HL-60 (cell line): ENCODE measurements at regions not wholly inside any gene's neighbourhood (a gene's known extent, or its start where the extent isn't known, plus 50 kb on each side); places are given as distances from the start of the nearest gene placed in this dataset.

Source experiments
- DNase-seq, 2 experiments: peaks; one replicate each; pipeline ENCODE4 v3.0.0-alpha.2; 2010 to 2020; ENCODE audit warnings: low read depth in 1 of 2, low spot score in 1 of 2
- H3K27ac ChIP-seq: fragments of 250-450 bp; sonication (Bioruptor Pico); replicated peaks from 2 replicates; pipeline ENCODE4 v1.5.1; 2020; ENCODE audit warnings: mild to moderate bottlenecking, moderate library complexity
- H3K27me3 ChIP-seq: fragments of 250-450 bp; sonication (Bioruptor Pico); 2 replicates; pipeline ENCODE4 v1.5.1; 2021; ENCODE audit warnings: mild to moderate bottlenecking, moderate library complexity; ENCODE audit not compliant: insufficient read depth, poor library complexity, severe bottlenecking
- H3K4me3 ChIP-seq: replicated peaks from 2 replicates; pipeline ENCODE4 v1.5.1; 2011; ENCODE audit warnings: mild to moderate bottlenecking, control low read depth, low read length; ENCODE audit not compliant: insufficient read depth
- GABPA ChIP-seq: IDR thresholded peaks from 2 replicates; pipeline ENCODE4 v1.6.1; 2012; ENCODE audit warnings: low read depth
- POLR2AphosphoS5 ChIP-seq: IDR thresholded peaks from 2 replicates; pipeline ENCODE4 v1.6.1; 2012; ENCODE audit warnings: low read depth
- SPI1 ChIP-seq: IDR thresholded peaks from 2 replicates; pipeline ENCODE4 v1.6.1; 2012; ENCODE audit warnings: low read depth, mild to moderate bottlenecking, borderline replicate concordance
- TF ChIP-seq, protein P1 (sequence below): IDR thresholded peaks from 2 replicates; pipeline ENCODE4 v1.6.1; 2012; ENCODE audit warnings: low read depth; ENCODE audit not compliant: insufficient replicate concordance
- TF ChIP-seq, protein P2 (sequence below): IDR thresholded peaks from one replicate; pipeline ENCODE4 v1.5.1; 2011; ENCODE audit warnings: low read length, control low read depth, inconsistent platforms; ENCODE audit not compliant: insufficient read depth

- no peak for DNase-seq
- Histone ChIP-seq H3K27me3 (no peaks in the 10 kb centered on the region), H3K27ac (no peak overlapping the region), H3K4me3 (no peak overlapping the region)
- TF ChIP-seq POLR2AphosphoS5, result no peak
- TF ChIP-seq SPI1, result no peak
- TF ChIP-seq, protein P1, sequence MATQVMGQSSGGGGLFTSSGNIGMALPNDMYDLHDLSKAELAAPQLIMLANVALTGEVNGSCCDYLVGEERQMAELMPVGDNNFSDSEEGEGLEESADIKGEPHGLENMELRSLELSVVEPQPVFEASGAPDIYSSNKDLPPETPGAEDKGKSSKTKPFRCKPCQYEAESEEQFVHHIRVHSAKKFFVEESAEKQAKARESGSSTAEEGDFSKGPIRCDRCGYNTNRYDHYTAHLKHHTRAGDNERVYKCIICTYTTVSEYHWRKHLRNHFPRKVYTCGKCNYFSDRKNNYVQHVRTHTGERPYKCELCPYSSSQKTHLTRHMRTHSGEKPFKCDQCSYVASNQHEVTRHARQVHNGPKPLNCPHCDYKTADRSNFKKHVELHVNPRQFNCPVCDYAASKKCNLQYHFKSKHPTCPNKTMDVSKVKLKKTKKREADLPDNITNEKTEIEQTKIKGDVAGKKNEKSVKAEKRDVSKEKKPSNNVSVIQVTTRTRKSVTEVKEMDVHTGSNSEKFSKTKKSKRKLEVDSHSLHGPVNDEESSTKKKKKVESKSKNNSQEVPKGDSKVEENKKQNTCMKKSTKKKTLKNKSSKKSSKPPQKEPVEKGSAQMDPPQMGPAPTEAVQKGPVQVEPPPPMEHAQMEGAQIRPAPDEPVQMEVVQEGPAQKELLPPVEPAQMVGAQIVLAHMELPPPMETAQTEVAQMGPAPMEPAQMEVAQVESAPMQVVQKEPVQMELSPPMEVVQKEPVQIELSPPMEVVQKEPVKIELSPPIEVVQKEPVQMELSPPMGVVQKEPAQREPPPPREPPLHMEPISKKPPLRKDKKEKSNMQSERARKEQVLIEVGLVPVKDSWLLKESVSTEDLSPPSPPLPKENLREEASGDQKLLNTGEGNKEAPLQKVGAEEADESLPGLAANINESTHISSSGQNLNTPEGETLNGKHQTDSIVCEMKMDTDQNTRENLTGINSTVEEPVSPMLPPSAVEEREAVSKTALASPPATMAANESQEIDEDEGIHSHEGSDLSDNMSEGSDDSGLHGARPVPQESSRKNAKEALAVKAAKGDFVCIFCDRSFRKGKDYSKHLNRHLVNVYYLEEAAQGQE, result no peak
- no peak for TF ChIP-seq GABPA
- TF ChIP-seq, protein P2, sequence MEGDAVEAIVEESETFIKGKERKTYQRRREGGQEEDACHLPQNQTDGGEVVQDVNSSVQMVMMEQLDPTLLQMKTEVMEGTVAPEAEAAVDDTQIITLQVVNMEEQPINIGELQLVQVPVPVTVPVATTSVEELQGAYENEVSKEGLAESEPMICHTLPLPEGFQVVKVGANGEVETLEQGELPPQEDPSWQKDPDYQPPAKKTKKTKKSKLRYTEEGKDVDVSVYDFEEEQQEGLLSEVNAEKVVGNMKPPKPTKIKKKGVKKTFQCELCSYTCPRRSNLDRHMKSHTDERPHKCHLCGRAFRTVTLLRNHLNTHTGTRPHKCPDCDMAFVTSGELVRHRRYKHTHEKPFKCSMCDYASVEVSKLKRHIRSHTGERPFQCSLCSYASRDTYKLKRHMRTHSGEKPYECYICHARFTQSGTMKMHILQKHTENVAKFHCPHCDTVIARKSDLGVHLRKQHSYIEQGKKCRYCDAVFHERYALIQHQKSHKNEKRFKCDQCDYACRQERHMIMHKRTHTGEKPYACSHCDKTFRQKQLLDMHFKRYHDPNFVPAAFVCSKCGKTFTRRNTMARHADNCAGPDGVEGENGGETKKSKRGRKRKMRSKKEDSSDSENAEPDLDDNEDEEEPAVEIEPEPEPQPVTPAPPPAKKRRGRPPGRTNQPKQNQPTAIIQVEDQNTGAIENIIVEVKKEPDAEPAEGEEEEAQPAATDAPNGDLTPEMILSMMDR, result no peak
These were observed 311.0 kb upstream of the RGS17 start for GRCh38 chr6:153442096-153442495.

DNA sequence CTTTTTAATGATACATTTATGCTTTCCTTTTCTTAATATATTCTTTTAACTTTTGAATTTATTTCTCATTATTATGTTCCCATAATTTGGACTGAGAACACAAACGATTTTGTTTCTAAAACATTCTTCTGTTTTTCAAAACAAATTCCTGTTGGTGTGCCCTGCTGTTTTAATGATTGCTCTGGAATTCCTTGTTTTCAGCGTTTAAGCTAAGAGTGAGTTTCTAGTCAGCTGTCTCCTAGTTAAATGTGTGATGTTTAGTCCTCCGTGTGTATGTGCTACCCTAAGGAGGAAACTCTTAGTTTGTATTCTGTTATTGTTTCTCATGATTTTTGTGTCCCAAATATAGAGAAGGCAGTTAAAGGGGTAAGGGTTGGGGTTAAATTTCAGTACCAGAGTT lies 306.1 kb upstream of the RGS17 start:
- DNase-seq, result no peak
- TF ChIP-seq, protein P2, result no peak
- TF ChIP-seq, protein P1, result no peak
- TF ChIP-seq GABPA (no peak), POLR2AphosphoS5 (no peak), SPI1 (no peak)
- no peak overlapping the region for H3K27ac ChIP-seq
- H3K4me3 ChIP-seq, result no peak overlapping the region
- no peaks in the 10 kb centered on the region for H3K27me3 ChIP-seq

GRCh38 chr6:153436351-153436750 lies 305.3 kb upstream of the RGS17 start:
- no peaks in the 10 kb centered on the region for H3K27me3 ChIP-seq
- H3K4me3 ChIP-seq, result no peak overlapping the region
- TF ChIP-seq GABPA (no peak), POLR2AphosphoS5 (no peak), SPI1 (no peak)
- TF ChIP-seq, protein P1, result no peak
- TF ChIP-seq, protein P2, result no peak
- no peak overlapping the region for H3K27ac ChIP-seq
- no peak for DNase-seq
